Dermis microvascular lymphatic vessel endothelial cell (primary cell): ENCODE measurements at regions not wholly inside any gene's neighbourhood (a gene's known extent, or its start where the extent isn't known, plus 50 kb on each side); places are given as distances from the start of the nearest gene placed in this dataset.

Experiments
- DNase-seq, 2 donors: peaks; one replicate each; pipeline versions ENCODE4 v3.0.0 to v3.0.0-alpha.2; 2010; ENCODE audit warnings: low read depth in 2 of 2

DNA sequence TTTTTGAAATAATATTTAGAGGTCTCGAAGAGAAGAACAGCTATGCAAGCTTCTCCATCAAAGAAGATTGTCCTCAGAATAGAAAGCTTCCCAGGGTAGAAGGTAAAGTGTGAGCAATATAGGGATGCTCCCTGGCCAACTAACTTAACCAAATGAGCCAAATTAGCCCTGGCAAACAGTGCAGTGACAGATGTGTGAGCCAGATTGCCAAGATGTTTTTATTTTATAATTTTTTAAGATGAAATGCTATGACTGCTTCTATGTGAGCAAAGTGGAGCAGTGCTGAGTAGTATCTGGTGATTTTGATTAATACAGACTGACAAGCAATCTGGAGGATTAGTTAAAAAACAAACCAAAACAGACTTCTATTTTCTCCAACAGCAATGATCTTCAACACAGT lies 202.1 kb downstream of the NOVA1 start:
- no peak for DNase-seq

DNA sequence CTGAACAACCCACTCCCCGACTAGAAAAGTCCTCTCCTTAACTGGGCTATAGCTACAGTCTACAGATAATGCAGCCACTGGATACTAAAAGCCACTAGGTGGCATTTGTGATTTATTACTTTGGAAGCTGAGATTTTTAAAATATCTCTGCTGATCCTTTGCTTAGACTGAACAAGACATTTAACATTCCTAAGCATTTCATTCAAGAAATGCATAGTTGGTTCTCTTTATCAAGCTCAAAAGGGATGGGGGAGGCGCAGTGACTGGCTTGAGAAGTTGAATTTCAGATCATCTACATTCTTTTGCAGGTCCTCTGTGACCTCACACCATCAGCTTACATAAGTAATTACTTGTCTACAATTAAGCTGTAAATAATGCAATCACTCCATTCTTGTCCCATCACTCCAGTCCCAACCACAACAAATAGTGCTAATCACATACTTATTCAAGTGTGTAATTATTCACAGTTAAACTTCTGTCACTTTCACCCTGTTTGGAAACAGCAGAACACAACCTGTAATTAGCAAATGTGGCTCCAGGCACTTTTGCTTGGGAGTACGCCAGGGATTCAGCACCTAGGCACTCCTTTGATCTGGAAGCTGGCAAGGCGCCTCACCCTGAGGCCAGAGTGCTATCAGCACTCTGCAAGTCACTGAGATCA lies 203.6 kb downstream of the NOVA1 start:
- no peak for DNase-seq

DNA sequence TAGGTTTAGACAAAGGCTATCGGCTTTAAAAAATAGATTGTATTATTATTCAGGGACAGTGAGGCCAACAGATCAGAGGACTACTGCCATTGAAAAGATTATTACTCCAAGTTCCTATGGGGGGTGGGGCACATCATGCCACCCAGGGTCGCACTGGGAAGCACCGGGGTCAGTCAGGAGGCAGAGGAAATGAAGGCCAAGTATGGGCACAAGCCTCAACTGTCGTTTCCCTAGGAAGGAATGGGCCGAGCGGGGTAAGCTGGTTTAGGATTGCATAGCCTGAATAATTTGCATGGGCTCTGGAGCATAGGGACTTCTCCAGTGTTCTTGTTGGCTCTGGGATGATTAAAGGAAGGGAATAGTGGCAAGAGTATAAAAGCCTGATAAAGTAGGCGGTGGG lies 205.3 kb downstream of the NOVA1 start:
- DNase-seq: no peak

DNA sequence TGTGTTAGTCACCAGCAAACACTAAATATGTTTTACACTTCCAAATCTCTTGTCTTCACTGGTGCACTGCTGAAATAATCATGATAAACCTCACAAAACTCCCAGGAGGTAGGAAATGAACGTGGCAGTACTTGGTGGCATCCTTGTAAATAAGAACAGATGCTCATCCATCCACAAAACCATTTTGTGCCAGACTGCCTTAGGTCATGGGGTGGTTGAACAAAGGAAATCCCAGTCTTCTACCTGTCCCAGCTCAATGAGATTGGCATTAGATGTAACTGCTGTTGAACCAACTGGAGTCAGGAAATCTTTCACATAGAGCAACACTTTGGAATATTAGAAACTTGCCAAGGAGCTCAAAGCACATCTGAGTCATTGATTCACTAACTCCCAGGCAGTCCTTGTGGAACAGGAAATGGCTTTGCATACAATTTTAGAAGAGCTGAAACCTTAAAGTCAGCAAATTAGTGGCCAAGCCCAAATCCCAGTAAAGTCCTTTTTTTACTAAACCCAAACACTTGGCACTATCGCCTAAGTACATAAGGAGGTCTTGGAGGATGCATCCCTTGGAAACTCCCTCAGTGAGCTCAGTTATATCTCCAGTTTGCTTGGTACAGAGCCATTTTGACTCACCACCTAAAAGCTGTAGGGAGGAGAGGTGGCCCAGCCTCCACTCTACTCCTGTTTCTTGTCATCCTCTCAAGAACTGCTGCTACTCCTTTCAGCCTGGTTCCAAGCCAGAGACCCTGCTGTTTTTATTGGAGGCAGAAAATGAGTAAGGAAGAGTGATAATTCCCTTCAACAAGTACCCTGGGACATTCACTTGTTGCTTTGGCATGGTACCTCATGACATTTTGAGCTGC lies 208.0 kb downstream of the NOVA1 start:
- no peak for DNase-seq

DNA sequence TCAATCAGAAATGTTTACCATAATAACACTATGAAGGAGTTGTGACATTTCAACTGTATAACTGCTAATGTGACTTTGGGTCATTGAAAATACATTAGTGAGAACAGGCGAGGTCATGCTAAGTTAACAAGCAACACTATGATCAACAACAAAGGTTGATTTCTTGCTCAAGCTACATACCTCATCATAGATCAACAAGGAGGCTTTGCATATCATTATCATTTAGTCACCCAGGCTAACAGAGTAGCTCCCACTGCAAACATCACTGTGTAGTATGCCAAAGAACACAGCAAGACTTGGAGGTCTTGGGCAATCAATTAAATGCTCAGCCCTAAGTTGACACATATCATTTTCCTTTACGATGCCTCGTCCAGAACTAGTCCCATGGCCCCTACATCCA lies 212.5 kb downstream of the NOVA1 start:
- no peak for DNase-seq

DNA sequence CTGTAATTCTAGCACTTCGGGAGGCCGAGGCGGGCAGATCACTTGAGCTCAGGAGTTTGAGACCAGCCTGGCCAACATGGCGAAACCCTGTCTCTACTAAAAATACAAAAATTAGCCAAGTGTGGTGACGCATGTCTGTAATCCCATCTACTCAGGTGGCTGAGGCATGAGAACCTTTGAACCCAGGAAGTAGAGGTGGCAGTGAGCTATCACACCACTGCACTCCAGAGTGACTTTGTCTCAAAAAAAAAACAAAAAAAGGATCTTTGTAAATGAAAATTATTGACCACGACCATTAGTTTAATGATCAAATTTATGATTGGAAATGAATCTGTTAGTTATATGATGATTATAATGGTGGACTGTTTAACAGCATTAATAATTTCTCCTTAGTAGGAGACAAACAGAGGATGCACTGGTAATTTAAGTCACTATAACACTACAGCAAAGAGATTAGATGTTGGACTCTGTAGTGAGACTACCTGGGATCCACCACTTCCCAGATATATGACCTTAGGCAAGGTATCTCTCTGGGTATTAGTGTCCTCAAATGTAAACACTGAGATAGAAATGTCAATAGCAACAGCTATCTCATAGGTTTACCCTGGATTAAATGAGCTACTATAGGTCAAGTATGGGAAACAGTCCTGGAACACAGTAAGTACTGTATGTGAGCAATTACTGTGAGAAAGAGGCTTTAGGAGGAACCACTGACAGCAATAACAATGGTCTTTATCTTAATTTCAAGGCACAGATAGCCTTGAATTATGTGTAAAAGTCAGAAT lies 214.7 kb downstream of the NOVA1 start:
- no peak for DNase-seq

DNA sequence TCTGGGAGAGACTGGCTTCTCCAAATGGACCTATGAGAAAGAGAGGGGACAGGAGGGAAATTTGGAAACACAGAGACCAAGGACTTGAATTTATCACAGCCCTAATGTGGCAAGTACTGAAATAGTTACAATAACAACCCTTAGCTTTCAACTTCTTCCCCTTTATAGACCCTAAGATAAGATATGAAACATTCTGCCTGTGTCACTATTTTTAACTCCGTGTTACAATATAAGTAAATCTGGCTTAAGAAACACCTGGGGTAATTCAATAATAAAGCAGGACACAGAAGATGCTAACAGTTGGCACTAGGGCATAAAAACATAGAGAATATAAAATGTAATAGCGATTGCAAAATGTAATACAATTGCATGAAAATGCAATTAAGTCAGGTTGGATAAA lies 216.4 kb downstream of the NOVA1 start:
- DNase-seq: no peak

GRCh38 chr14:26380637-26381036 lies 217.2 kb downstream of the NOVA1 start:
- no peak for DNase-seq

- DNase-seq: no peak
Observed at GRCh38 chr14:26379951-26380350, 217.9 kb downstream of the NOVA1 start.

GRCh38 chr14:26377150-26377549 lies 220.7 kb downstream of the NOVA1 start:
- DNase-seq: no peak

DNA sequence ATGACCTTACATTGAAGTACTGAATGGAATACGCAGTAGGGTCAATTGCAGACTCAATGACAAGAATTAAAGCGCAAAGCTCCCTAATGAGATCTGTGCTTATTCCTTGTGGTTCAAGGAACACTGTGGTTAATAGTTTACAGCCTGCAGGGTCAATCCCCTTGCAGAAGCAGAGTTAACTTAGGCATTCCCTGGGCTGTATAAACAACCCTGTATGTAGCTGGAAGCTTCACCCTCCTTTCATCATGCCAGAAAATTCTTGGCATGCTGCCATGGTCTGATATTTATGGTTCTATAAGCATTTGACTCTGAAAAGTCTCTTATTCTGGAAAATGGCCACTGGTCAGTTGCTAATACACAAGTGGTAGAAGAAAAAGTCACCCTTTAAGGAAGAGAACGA lies 227.7 kb downstream of the NOVA1 start:
- no peak for DNase-seq

DNA sequence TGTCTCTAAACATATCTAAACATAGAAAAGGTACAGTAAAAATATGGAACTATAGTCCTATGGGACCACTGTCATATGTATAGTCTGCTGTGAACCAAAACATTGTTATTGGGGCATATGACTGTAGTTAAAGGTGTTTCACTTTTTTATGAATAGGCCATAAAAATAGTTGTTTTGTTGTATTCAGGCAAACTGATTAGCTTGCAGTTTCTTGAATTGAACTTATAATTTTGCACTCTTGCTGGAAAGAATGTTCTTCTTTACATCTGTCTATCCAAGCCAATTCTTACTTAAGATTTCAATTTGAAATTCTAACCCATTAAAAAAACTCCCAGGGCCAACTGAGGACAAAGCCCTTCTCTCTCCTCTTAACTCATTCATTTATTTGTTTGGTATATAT lies 234.1 kb downstream of the NOVA1 start:
- DNase-seq: no peak

GRCh38 chr14:26344596-26344995 lies 253.2 kb downstream of the NOVA1 start:
- no peak for DNase-seq

DNA sequence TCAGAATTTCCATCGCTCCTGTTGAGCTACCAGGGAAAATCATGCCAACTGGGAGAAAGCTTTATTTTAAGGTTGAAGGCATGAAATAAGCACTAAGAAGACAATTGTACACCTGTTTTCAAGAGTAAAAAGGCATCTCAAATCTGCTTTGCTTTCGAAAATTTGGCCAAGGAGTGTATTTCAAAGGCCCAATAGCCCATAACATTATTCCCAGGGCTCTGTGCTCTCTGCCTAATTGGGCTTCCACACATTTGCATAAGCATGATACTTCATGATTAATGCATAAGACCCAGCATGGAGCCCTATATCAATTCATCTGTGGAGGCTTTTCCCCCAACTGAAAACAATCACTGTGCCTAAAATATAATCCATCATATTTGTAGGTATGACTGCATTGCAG lies 258.5 kb downstream of the NOVA1 start:
- DNase-seq: no peak

DNA sequence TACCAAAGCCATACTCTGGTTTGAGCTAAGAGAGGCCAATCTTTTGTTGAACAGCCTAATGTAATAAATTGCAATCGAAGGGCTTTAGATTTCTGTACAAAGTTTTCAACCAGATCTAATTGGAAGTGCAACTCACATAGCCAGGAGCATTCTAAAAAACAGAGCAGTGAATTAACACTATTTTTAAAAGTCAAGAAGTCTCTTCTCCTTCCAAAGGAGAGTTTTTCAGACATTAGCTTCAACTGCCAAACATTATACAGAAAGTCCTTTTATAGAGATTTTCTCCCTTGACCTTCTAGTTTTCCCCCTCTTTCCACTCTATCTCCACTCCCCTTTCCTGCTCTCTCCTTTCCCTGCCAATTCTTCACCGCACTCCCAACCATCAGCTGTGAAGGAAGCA lies 259.6 kb downstream of the NOVA1 start:
- DNase-seq: no peak

DNA sequence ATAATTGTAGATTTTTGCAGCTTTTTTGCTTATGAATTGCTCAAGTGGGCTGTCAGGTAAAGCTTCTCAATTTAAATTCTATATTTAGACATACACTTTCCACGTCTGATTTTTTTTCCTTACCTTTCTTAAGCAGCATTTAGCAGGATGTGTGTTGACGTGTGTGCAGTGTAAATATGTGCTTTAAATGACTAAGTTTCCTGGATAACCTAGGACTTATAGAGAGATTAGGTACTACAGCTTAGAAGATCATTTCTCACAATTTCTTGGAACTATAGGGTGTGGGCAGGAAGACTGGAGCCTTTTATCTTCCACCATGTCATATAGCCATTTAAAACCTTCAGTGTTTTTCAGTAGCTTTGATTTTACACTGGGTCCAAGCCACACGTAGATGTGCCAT lies 263.5 kb downstream of the NOVA1 start:
- DNase-seq: no peak

DNA sequence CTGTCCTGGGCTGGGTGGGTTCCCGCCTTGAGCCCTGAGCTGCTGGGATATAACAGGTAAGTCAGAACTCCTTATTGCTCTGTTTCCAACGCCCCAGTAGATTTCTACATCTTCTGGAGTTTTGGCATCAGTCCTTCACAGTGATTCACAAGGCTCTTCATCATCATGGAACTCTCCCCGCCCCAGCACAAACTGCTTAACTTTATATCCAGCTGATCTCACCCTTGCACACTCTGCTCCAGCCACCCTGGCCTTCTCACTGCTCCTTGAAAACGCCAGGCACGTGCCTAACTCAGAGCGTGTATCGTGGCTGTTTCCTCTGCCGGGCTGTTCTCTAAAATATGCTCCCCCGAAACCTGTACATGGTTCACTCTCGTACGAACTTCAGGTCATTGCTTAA lies 264.9 kb downstream of the NOVA1 start:
- DNase-seq: no peak

- no peak for DNase-seq
Observed at GRCh38 chr14:26330982-26331381, 266.9 kb downstream of the NOVA1 start.

- no peak for DNase-seq
Observed at GRCh38 chr14:26328791-26329190, 269.0 kb downstream of the NOVA1 start.

- DNase-seq: no peak
Observed at GRCh38 chr14:26323869-26324268, 274.0 kb downstream of the NOVA1 start.

DNA sequence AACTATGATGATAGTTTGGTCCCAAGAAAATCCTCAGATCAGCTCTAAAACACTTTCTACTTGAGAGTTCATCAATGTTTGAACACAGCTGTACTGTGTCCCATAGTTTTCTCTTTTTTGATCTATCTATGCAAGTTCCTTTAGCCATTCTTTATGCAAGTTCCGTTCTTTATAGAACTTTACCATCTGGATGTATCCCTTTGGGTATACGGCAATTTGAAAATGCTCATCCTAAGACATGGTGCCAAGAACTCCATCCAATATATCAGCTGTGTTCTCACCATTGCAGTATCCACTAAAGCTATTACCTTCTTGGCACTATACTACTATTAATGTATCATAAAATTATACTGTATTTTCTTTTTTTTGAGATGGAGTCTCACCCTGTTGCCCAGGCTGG lies 276.9 kb downstream of the NOVA1 start:
- DNase-seq: no peak

GRCh38 chr14:26319139-26319864 lies 278.5 kb downstream of the NOVA1 start:
- DNase-seq: no peak
